ENCODE measurements at regions not wholly inside any gene's neighbourhood (a gene's known extent, or its start where the extent isn't known, plus 50 kb on each side); places are given as distances from the start of the nearest gene placed in this dataset.

- TF ChIP-seq CTCF (IDR thresholded peaks at IDR 0.05) (no peak), EZH2 (IDR thresholded peaks at IDR 0.05; ENCODE audit: borderline replicate concordance, insufficient read depth, low read depth, low read length, poor library complexity, severe bottlenecking) (no peak)
Observed at GRCh38 chr2:217706513-217706912, 296.3 kb downstream of the TNS1 start.
